ENCODE measurements at regions not wholly inside any gene's neighbourhood (a gene's known extent, or its start where the extent isn't known, plus 50 kb on each side); places are given as distances from the start of the nearest gene placed in this dataset.

DNA sequence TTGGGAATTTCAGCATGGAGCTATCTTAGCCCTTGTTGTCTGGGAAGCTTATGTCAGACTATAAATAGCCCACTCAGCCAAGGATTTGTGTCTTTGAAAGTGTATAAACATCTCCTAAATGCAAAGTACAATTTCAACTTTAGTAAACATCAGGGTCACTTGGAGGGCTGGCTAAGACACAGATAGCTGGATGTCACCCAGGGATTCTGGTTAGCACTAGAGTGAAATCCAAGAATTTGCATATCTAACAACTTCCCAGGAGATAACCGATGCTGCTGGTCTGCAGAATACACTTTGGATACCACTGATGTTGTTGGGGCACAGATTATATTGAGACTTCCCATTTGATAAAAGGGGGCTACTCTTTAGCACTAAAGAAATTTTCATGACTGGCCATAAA lies 130.9 kb downstream of the PAX1 start:
- Histone ChIP-seq H3K27ac (ENCODE audit: low read depth in 1 of 2, low read length in 2 of 2) (no peak overlapping the region), H3K27me3 (ENCODE audit: control insufficient read depth in 4 of 4, insufficient read depth in 4 of 4, low read length in 3 of 4) (peaks cover 3 to 8% (median 6%) of the 10 kb centered on the region in 4 donors), H3K4me3 (ENCODE audit: low read depth in 1 of 3, low read length in 3 of 3) (no peak overlapping the region), H3K9me3 (ENCODE audit: control insufficient read depth in 4 of 4, low read length in 3 of 4) (no peaks in the 10 kb centered on the region), H3K36me3 (ENCODE audit: control insufficient read depth in 4 of 4, insufficient read depth in 3 of 4, low read depth in 1 of 4, low read length in 3 of 4) (no peaks in the 10 kb centered on the region), H3K9ac (ENCODE audit: low read depth in 1 of 2, low read length in 2 of 2) (no peak overlapping the region), H3K4me1 (ENCODE audit: control insufficient read depth in 4 of 4, insufficient read depth in 4 of 4, low read length in 3 of 4) (no peaks in the 10 kb centered on the region)
- TF ChIP-seq, protein P1, sequence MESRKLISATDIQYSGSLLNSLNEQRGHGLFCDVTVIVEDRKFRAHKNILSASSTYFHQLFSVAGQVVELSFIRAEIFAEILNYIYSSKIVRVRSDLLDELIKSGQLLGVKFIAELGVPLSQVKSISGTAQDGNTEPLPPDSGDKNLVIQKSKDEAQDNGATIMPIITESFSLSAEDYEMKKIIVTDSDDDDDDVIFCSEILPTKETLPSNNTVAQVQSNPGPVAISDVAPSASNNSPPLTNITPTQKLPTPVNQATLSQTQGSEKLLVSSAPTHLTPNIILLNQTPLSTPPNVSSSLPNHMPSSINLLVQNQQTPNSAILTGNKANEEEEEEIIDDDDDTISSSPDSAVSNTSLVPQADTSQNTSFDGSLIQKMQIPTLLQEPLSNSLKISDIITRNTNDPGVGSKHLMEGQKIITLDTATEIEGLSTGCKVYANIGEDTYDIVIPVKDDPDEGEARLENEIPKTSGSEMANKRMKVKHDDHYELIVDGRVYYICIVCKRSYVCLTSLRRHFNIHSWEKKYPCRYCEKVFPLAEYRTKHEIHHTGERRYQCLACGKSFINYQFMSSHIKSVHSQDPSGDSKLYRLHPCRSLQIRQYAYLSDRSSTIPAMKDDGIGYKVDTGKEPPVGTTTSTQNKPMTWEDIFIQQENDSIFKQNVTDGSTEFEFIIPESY (IDR thresholded peaks at IDR 0.05): no peak
- TF ChIP-seq HNF4A (conservative IDR thresholded peaks at IDR 0.05) (no peak), EGR1 (IDR thresholded peaks at IDR 0.05; ENCODE audit: low read depth in 2 of 2) (no peak), GABPA (IDR thresholded peaks at IDR 0.05 in 1 of 2, conservative IDR thresholded peaks at IDR 0.05 in 1 of 2) (no peak), FOXA2 (IDR thresholded peaks at IDR 0.05) (no peak), JUND (IDR thresholded peaks at IDR 0.05) (no peak), FOXA1 (IDR thresholded peaks at IDR 0.05) (no peak), RAD21 (IDR thresholded peaks at IDR 0.05) (no peak), YY1 (IDR thresholded peaks at IDR 0.05) (no peak), RXRA (IDR thresholded peaks at IDR 0.05) (no peak), SP1 (IDR thresholded peaks at IDR 0.05) (no peak), TAF1 (conservative IDR thresholded peaks at IDR 0.05) (no peak)
- TF ChIP-seq, protein P2, sequence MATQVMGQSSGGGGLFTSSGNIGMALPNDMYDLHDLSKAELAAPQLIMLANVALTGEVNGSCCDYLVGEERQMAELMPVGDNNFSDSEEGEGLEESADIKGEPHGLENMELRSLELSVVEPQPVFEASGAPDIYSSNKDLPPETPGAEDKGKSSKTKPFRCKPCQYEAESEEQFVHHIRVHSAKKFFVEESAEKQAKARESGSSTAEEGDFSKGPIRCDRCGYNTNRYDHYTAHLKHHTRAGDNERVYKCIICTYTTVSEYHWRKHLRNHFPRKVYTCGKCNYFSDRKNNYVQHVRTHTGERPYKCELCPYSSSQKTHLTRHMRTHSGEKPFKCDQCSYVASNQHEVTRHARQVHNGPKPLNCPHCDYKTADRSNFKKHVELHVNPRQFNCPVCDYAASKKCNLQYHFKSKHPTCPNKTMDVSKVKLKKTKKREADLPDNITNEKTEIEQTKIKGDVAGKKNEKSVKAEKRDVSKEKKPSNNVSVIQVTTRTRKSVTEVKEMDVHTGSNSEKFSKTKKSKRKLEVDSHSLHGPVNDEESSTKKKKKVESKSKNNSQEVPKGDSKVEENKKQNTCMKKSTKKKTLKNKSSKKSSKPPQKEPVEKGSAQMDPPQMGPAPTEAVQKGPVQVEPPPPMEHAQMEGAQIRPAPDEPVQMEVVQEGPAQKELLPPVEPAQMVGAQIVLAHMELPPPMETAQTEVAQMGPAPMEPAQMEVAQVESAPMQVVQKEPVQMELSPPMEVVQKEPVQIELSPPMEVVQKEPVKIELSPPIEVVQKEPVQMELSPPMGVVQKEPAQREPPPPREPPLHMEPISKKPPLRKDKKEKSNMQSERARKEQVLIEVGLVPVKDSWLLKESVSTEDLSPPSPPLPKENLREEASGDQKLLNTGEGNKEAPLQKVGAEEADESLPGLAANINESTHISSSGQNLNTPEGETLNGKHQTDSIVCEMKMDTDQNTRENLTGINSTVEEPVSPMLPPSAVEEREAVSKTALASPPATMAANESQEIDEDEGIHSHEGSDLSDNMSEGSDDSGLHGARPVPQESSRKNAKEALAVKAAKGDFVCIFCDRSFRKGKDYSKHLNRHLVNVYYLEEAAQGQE (IDR thresholded peaks at IDR 0.05): no peak
- TF ChIP-seq, protein P3, sequence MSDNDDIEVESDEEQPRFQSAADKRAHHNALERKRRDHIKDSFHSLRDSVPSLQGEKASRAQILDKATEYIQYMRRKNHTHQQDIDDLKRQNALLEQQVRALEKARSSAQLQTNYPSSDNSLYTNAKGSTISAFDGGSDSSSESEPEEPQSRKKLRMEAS (IDR thresholded peaks at IDR 0.05): no peak
- TF ChIP-seq, protein P4, sequence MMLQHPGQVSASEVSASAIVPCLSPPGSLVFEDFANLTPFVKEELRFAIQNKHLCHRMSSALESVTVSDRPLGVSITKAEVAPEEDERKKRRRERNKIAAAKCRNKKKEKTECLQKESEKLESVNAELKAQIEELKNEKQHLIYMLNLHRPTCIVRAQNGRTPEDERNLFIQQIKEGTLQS (IDR thresholded peaks at IDR 0.05): no peak
- DNase-seq (ENCODE audit: low spot score): no peak
- WGBS: 16% methylated on average over 1 of the region's 1 CpG

DNA sequence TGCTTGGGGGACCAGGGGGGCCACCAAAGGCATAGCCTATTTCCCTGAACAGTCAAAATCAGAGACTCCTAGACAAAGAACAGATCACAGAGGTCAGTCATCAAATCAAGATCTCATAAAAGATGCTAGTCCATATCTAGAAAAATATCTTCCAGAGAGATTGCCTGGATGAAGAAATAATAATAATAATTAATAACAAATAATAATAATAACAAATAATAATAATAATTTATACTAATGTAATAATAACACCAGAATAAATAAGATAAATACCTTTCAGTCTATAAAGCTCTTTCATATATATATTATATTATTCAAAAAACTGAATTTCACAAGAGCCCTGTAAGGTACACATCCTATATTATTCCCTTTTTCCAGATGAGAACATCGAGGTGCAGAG lies 129.6 kb downstream of the PAX1 start:
- no peaks in the 10 kb centered on the region for H3K4me1 ChIP-seq (ENCODE audit: control insufficient read depth in 4 of 4, insufficient read depth in 4 of 4, low read length in 3 of 4)
- no peak for DNase-seq (ENCODE audit: low spot score)
- peaks cover 3 to 8% (median 5%) of the 10 kb centered on the region in 4 donors for H3K27me3 ChIP-seq (ENCODE audit: control insufficient read depth in 4 of 4, insufficient read depth in 4 of 4, low read length in 3 of 4)
- 76% methylated on average over 1 of the region's 1 CpG for WGBS
- H3K9ac ChIP-seq (ENCODE audit: low read depth in 1 of 2, low read length in 2 of 2): no peak overlapping the region
- no peaks in the 10 kb centered on the region for H3K9me3 ChIP-seq (ENCODE audit: control insufficient read depth in 4 of 4, low read length in 3 of 4)
- H3K27ac ChIP-seq (ENCODE audit: low read depth in 1 of 2, low read length in 2 of 2): no peak overlapping the region
- H3K4me3 ChIP-seq (ENCODE audit: low read depth in 1 of 3, low read length in 3 of 3): no peak overlapping the region
- H3K36me3 ChIP-seq (ENCODE audit: control insufficient read depth in 4 of 4, insufficient read depth in 3 of 4, low read depth in 1 of 4, low read length in 3 of 4): no peaks in the 10 kb centered on the region
- TF ChIP-seq, protein P5, sequence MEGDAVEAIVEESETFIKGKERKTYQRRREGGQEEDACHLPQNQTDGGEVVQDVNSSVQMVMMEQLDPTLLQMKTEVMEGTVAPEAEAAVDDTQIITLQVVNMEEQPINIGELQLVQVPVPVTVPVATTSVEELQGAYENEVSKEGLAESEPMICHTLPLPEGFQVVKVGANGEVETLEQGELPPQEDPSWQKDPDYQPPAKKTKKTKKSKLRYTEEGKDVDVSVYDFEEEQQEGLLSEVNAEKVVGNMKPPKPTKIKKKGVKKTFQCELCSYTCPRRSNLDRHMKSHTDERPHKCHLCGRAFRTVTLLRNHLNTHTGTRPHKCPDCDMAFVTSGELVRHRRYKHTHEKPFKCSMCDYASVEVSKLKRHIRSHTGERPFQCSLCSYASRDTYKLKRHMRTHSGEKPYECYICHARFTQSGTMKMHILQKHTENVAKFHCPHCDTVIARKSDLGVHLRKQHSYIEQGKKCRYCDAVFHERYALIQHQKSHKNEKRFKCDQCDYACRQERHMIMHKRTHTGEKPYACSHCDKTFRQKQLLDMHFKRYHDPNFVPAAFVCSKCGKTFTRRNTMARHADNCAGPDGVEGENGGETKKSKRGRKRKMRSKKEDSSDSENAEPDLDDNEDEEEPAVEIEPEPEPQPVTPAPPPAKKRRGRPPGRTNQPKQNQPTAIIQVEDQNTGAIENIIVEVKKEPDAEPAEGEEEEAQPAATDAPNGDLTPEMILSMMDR (IDR thresholded peaks at IDR 0.05; ENCODE audit: low read depth, low read length, missing input control): no peak
- TF ChIP-seq, protein P3 (IDR thresholded peaks at IDR 0.05): no peak
- TF ChIP-seq, protein P4 (IDR thresholded peaks at IDR 0.05): no peak
- TF ChIP-seq EGR1 (IDR thresholded peaks at IDR 0.05; ENCODE audit: low read depth in 2 of 2): no peak
- TF ChIP-seq FOXA2 (IDR thresholded peaks at IDR 0.05): no peak
- no peak for TF ChIP-seq RXRA (IDR thresholded peaks at IDR 0.05)
- TF ChIP-seq FOXA1 (IDR thresholded peaks at IDR 0.05): no peak
- no peak for TF ChIP-seq JUND (IDR thresholded peaks at IDR 0.05)
- TF ChIP-seq, protein P1 (IDR thresholded peaks at IDR 0.05): no peak
- TF ChIP-seq, protein P2 (IDR thresholded peaks at IDR 0.05): no peak
- no peak for TF ChIP-seq YY1 (IDR thresholded peaks at IDR 0.05)
- no peak for TF ChIP-seq TAF1 (conservative IDR thresholded peaks at IDR 0.05)
- no peak for TF ChIP-seq HNF4G (IDR thresholded peaks at IDR 0.05)

Data from liver (tissue), 8 donors.